Cardiac muscle cell (in vitro differentiated cells and primary cell): ENCODE measurements at regions not wholly inside any gene's neighbourhood (a gene's known extent, or its start where the extent isn't known, plus 50 kb on each side); places are given as distances from the start of the nearest gene placed in this dataset.
"Not testable (repeated sequence)": the region's sequence is repeated elsewhere in the genome, so short reads cannot be mapped to it uniquely, and the experiment has no call there.

Source experiments
- DNase-seq, 2 donors: peaks; one replicate each; pipeline versions ENCODE4 v3.0.0 to v3.0.0-alpha.2; 2010 to 2017; ENCODE audit warnings: low read depth in 1 of 2, low spot score in 1 of 2
- H3K27ac ChIP-seq: fragments of 200-600 bp; sonication (generic); 2 replicates; pipeline ENCODE4 v1.5.1; 2016
- H3K27me3 ChIP-seq: fragments of 200-600 bp; sonication (generic); 2 replicates; pipeline ENCODE4 v1.6.0; 2016; ENCODE audit warnings: control low read depth
- H3K36me3 ChIP-seq: fragments of 200-600 bp; sonication (generic); 2 replicates; pipeline ENCODE4 v1.5.1; 2016; ENCODE audit warnings: control low read depth
- H3K4me1 ChIP-seq: fragments of 200-600 bp; sonication (generic); 2 replicates; pipeline ENCODE4 v1.8.1; 2017; ENCODE audit warnings: low read depth, mild to moderate bottlenecking, mixed run types
- H3K4me3 ChIP-seq: fragments of 200-600 bp; sonication (generic); 2 replicates; pipeline ENCODE4 v1.5.1; 2016; ENCODE audit warnings: mild to moderate bottlenecking
- H3K9me3 ChIP-seq: fragments of 200-600 bp; sonication (generic); 2 replicates; pipeline ENCODE4 v1.5.1; 2017; ENCODE audit warnings: low read depth, mild to moderate bottlenecking, control low read depth
- CTCF ChIP-seq: IDR thresholded peaks from 2 replicates; pipeline ENCODE4 v1.5.1; 2012; ENCODE audit warnings: low read depth, mild to moderate bottlenecking, low read length

- H3K36me3 ChIP-seq: no peaks in the 10 kb centered on the region
- no peaks in the 10 kb centered on the region for H3K4me1 ChIP-seq
- no peak for TF ChIP-seq CTCF
- DNase-seq: no peak
- no peak overlapping the region for H3K4me3 ChIP-seq
- H3K9me3 ChIP-seq: no peaks in the 10 kb centered on the region
- no peak overlapping the region for H3K27ac ChIP-seq
- H3K27me3 ChIP-seq: no peaks in the 10 kb centered on the region
Observed at GRCh38 chr4:147244786-147245185, 236.1 kb upstream of the EDNRA start.

- no peak for TF ChIP-seq CTCF
- no peak overlapping the region for H3K4me3 ChIP-seq
- H3K27ac ChIP-seq: no peak overlapping the region
- H3K36me3 ChIP-seq: no peaks in the 10 kb centered on the region
- no peaks in the 10 kb centered on the region for H3K27me3 ChIP-seq
- H3K4me1 ChIP-seq: no peaks in the 10 kb centered on the region
- no peaks in the 10 kb centered on the region for H3K9me3 ChIP-seq
- DNase-seq: no peak
Observed at GRCh38 chr4:147246096-147246495, 234.8 kb upstream of the EDNRA start.

GRCh38 chr4:147246528-147246927 lies 234.4 kb upstream of the EDNRA start:
- H3K27me3 ChIP-seq, H3K9me3 ChIP-seq, H3K36me3 ChIP-seq, H3K27ac ChIP-seq, H3K4me3 ChIP-seq, H3K4me1 ChIP-seq, DNase-seq: not testable (repeated sequence)

GRCh38 chr4:147247579-147247978 lies 233.3 kb upstream of the EDNRA start:
- H3K36me3 ChIP-seq: no peaks in the 10 kb centered on the region
- H3K4me3 ChIP-seq: no peak overlapping the region
- H3K9me3 ChIP-seq: no peaks in the 10 kb centered on the region
- TF ChIP-seq CTCF: no peak
- no peak overlapping the region for H3K27ac ChIP-seq
- DNase-seq: no peak
- no peaks in the 10 kb centered on the region for H3K27me3 ChIP-seq
- no peaks in the 10 kb centered on the region for H3K4me1 ChIP-seq

GRCh38 chr4:147250062-147250461 lies 230.8 kb upstream of the EDNRA start:
- no peak for DNase-seq
- TF ChIP-seq CTCF: no peak
- Histone ChIP-seq H3K27ac (no peak overlapping the region), H3K9me3 (no peaks in the 10 kb centered on the region), H3K4me1 (no peaks in the 10 kb centered on the region), H3K27me3 (no peaks in the 10 kb centered on the region), H3K36me3 (no peaks in the 10 kb centered on the region), H3K4me3 (no peak overlapping the region)

- H3K27ac ChIP-seq, H3K4me3 ChIP-seq: not testable (repeated sequence)
Observed at GRCh38 chr4:147255268-147255667, 225.6 kb upstream of the EDNRA start.

GRCh38 chr4:147259271-147259670 lies 221.6 kb upstream of the EDNRA start:
- not testable (repeated sequence) for H3K4me1 ChIP-seq, DNase-seq, H3K9me3 ChIP-seq, H3K27me3 ChIP-seq, H3K36me3 ChIP-seq, H3K4me3 ChIP-seq, H3K27ac ChIP-seq

More at GRCh38 chr4:147255268-147255667, 225.6 kb upstream of the EDNRA start:
- not testable (repeated sequence) for H3K4me1 ChIP-seq, DNase-seq, H3K36me3 ChIP-seq, H3K9me3 ChIP-seq, H3K27me3 ChIP-seq
